Colonic mucosa (tissue), 4 donors: ENCODE measurements at regions not wholly inside any gene's neighbourhood (a gene's known extent, or its start where the extent isn't known, plus 50 kb on each side); places are given as distances from the start of the nearest gene placed in this dataset.

Experiments used
- DNase-seq: peaks from one replicate; pipeline ENCODE4 v3.0.0-alpha.2; 2020
- H3K27ac ChIP-seq: fragments of 200-600 bp; one replicate; pipeline ENCODE4 v1.8.0; 2021
- H3K27me3 ChIP-seq: fragments of 200-600 bp; one replicate; pipeline ENCODE4 v1.8.0; 2021
- H3K36me3 ChIP-seq: fragments of 200-600 bp; one replicate; pipeline ENCODE4 v1.8.0; 2021
- H3K4me1 ChIP-seq: fragments of 200-600 bp; one replicate; pipeline ENCODE4 v1.8.0; 2021; ENCODE audit warnings: mild to moderate bottlenecking
- H3K4me3 ChIP-seq: fragments of 200-600 bp; one replicate; pipeline ENCODE4 v1.8.0; 2021
- H3K9ac ChIP-seq, 2 donors: one replicate each; pipeline ENCODE4 v1.7.0; 2013; ENCODE audit warnings: control low read depth in 2 of 2, low read depth in 2 of 2, low read length in 2 of 2
- H3K9me3 ChIP-seq: fragments of 200-600 bp; one replicate; pipeline ENCODE4 v1.8.0; 2021
- CTCF ChIP-seq: fragments of 200-600 bp; IDR thresholded peaks from one replicate; pipeline ENCODE4 v1.8.0; 2022; ENCODE audit warnings: antibody characterized with exemption, mild to moderate bottlenecking
- intact Hi-C: fragments of 100-400 bp; cut with DNase I; formaldehyde crosslinking; loops from one replicate; pipeline ENCODE4 v1.14.1; 2022
- donor health status: healthy.
- donor health status: DM: no; HTN: no; CAD: no.
- donor health status: DM: no; HTN: no; CAD: no.

- TF ChIP-seq CTCF: no peak
- Histone ChIP-seq H3K9me3 (no peaks in the 10 kb centered on the region), H3K4me1 (no peaks in the 10 kb centered on the region), H3K9ac (no peak overlapping the region), H3K27me3 (no peaks in the 10 kb centered on the region), H3K36me3 (no peaks in the 10 kb centered on the region), H3K4me3 (no peak overlapping the region), H3K27ac (no peak overlapping the region)
- DNase-seq: no peak
- intact Hi-C loops: no loop called here
Observed at GRCh38 chr4:130233377-130234047, 1137.6 kb downstream of the C4orf33 start.

- Histone ChIP-seq H3K36me3 (no peaks in the 10 kb centered on the region), H3K9me3 (no peaks in the 10 kb centered on the region), H3K27ac (no peak overlapping the region), H3K4me3 (no peak overlapping the region), H3K4me1 (no peaks in the 10 kb centered on the region), H3K27me3 (no peaks in the 10 kb centered on the region), H3K9ac (no peak overlapping the region)
- no peak for DNase-seq
- no peak for TF ChIP-seq CTCF
- intact Hi-C loops: no loop called here
Observed at GRCh38 chr4:130238121-130238520, 1142.2 kb downstream of the C4orf33 start.

GRCh38 chr4:130249002-130249401 is 1153.0 kb downstream of the C4orf33 start:
- Histone ChIP-seq H3K9ac (no peak overlapping the region), H3K27ac (no peak overlapping the region), H3K4me1 (no peaks in the 10 kb centered on the region)

GRCh38 chr4:130257271-130257670 is 1161.3 kb downstream of the C4orf33 start:
- no peak for TF ChIP-seq CTCF
- no peaks in the 10 kb centered on the region for H3K27me3 ChIP-seq
- no peak overlapping the region for H3K9ac ChIP-seq
- no peak for DNase-seq
- no peaks in the 10 kb centered on the region for H3K36me3 ChIP-seq
- H3K4me3 ChIP-seq: no peak overlapping the region
- H3K4me1 ChIP-seq: no peaks in the 10 kb centered on the region
- H3K9me3 ChIP-seq: no peaks in the 10 kb centered on the region
- intact Hi-C loops: no loop called here
- no peak overlapping the region for H3K27ac ChIP-seq

More at GRCh38 chr4:130249002-130249401, 1153.0 kb downstream of the C4orf33 start:
- no peak for TF ChIP-seq CTCF
- Histone ChIP-seq H3K36me3 (no peaks in the 10 kb centered on the region), H3K9me3 (no peaks in the 10 kb centered on the region), H3K27me3 (no peaks in the 10 kb centered on the region), H3K4me3 (no peak overlapping the region)
- intact Hi-C loops: no loop called here
- DNase-seq: no peak

- Histone ChIP-seq H3K9ac (no peak overlapping the region), H3K27me3 (no peaks in the 10 kb centered on the region), H3K27ac (no peak overlapping the region), H3K9me3 (no peaks in the 10 kb centered on the region), H3K4me3 (no peak overlapping the region), H3K4me1 (no peaks in the 10 kb centered on the region), H3K36me3 (no peaks in the 10 kb centered on the region)
- DNase-seq: no peak
- intact Hi-C loops: no loop called here
- TF ChIP-seq CTCF: no peak
Observed at GRCh38 chr4:130266814-130267213, 1170.9 kb downstream of the C4orf33 start.
